GM19240 (cell line): ENCODE measurements at regions not wholly inside any gene's neighbourhood (a gene's known extent, or its start where the extent isn't known, plus 50 kb on each side); places are given as distances from the start of the nearest gene placed in this dataset.
"Not testable (repeated sequence)": the region's sequence is repeated elsewhere in the genome, so short reads cannot be mapped to it uniquely, and the experiment has no call there.

Experiments
- DNase-seq: peaks from one replicate; pipeline ENCODE4 v3.0.0; 2011; ENCODE audit warnings: low spot score; ENCODE audit not compliant: insufficient read length

- DNase-seq, result no peak
Observed at GRCh38 chr12:13562915-13563742, 366.6 kb downstream of the EMP1 start.

- DNase-seq, result no peak
Observed at GRCh38 chr12:13561923-13562322, 365.4 kb downstream of the EMP1 start.

GRCh38 chr12:13559318-13559978 lies 362.9 kb downstream of the EMP1 start:
- DNase-seq, result no peak

GRCh38 chr12:13552830-13553229 lies 356.3 kb downstream of the EMP1 start:
- DNase-seq, result no peak

- DNase-seq, result no peak
Observed at GRCh38 chr12:13547283-13547682, 350.8 kb downstream of the EMP1 start.

GRCh38 chr12:13546231-13546630 lies 349.7 kb downstream of the EMP1 start:
- DNase-seq, result no peak

GRCh38 chr12:13539051-13539450 lies 342.5 kb downstream of the EMP1 start:
- no peak for DNase-seq

- DNase-seq, result no peak
Observed at GRCh38 chr12:13538136-13538535, 341.6 kb downstream of the EMP1 start.

GRCh38 chr12:13537623-13538022 lies 341.1 kb downstream of the EMP1 start:
- peak; percentile 7 for DNase-seq

- DNase-seq, result peak; percentile 52
Observed at GRCh38 chr12:13536219-13536910, 339.8 kb downstream of the EMP1 start.

- DNase-seq, result peak; percentile 21
Observed at GRCh38 chr12:13534645-13535398, 338.3 kb downstream of the EMP1 start.

GRCh38 chr12:13534242-13534641 lies 337.7 kb downstream of the EMP1 start:
- DNase-seq, result no peak

- no peak for DNase-seq
Observed at GRCh38 chr12:13530966-13531365, 334.4 kb downstream of the EMP1 start.

- not testable (repeated sequence) for DNase-seq
Observed at GRCh38 chr12:13526185-13526921, 329.8 kb downstream of the EMP1 start.

- no peak for DNase-seq
Observed at GRCh38 chr12:13523536-13524307, 327.2 kb downstream of the EMP1 start.

GRCh38 chr12:13518034-13518433 lies 321.5 kb downstream of the EMP1 start:
- DNase-seq, result not testable (repeated sequence)

- DNase-seq, result no peak
Observed at GRCh38 chr12:13509740-13510139, 313.2 kb downstream of the EMP1 start.

- DNase-seq, result no peak
Observed at GRCh38 chr12:13505636-13506035, 309.1 kb downstream of the EMP1 start.

GRCh38 chr12:13505224-13505623 lies 308.7 kb downstream of the EMP1 start:
- DNase-seq, result no peak

- no peak for DNase-seq
Observed at GRCh38 chr12:13504736-13505135, 308.2 kb downstream of the EMP1 start.
